NB4 (cell line): ENCODE measurements at regions not wholly inside any gene's neighbourhood (a gene's known extent, or its start where the extent isn't known, plus 50 kb on each side); places are given as distances from the start of the nearest gene placed in this dataset.

Experiments
- DNase-seq: peaks from one replicate; pipeline ENCODE4 v3.0.0; 2010; ENCODE audit warnings: low read depth
- H3K4me3 ChIP-seq: one replicate; pipeline ENCODE4 v1.5.1; 2011; ENCODE audit warnings: mild to moderate bottlenecking, low read depth, low read length, moderate library complexity
- MYC ChIP-seq: IDR thresholded peaks from 2 replicates; pipeline ENCODE4 v1.6.1; 2011; ENCODE audit warnings: low read depth, low read length
- POLR2A ChIP-seq: IDR thresholded peaks from 2 replicates; pipeline ENCODE4 v1.6.1; 2011; ENCODE audit warnings: mild to moderate bottlenecking; ENCODE audit not compliant: insufficient read length; ENCODE audit errors: extremely low read depth
- TF ChIP-seq, protein P1 (sequence below): IDR thresholded peaks from 2 replicates; pipeline ENCODE4 v1.6.1; 2011; ENCODE audit warnings: low read depth, low read length
- TF ChIP-seq, protein P2 (sequence below): IDR thresholded peaks from one replicate; pipeline ENCODE4 v1.5.1; 2012; ENCODE audit warnings: low read depth, low read length

DNA sequence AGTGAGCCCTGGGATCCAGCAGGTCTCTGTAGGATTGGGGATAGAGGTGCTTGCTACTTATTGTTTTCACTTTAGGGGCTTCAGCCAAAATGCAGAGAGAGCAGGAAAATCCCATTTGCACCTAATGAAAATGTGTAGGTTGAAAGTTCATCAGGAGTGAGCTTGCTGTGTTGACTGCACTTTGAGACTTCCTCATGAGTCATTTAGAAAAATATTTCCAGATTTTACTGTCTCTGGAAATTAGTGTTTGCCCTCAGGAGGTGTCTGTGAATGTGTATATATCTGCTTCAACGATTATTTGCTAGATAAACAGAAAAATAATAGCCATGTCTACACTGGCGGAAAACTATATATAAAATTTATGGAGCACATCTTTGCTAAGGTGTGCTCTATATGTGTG is 159.3 kb downstream of the CAND1 start:
- H3K4me3 ChIP-seq = no peak overlapping the region
- no peak for TF ChIP-seq POLR2A
- TF ChIP-seq, protein P1, sequence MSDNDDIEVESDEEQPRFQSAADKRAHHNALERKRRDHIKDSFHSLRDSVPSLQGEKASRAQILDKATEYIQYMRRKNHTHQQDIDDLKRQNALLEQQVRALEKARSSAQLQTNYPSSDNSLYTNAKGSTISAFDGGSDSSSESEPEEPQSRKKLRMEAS = no peak
- TF ChIP-seq, protein P2, sequence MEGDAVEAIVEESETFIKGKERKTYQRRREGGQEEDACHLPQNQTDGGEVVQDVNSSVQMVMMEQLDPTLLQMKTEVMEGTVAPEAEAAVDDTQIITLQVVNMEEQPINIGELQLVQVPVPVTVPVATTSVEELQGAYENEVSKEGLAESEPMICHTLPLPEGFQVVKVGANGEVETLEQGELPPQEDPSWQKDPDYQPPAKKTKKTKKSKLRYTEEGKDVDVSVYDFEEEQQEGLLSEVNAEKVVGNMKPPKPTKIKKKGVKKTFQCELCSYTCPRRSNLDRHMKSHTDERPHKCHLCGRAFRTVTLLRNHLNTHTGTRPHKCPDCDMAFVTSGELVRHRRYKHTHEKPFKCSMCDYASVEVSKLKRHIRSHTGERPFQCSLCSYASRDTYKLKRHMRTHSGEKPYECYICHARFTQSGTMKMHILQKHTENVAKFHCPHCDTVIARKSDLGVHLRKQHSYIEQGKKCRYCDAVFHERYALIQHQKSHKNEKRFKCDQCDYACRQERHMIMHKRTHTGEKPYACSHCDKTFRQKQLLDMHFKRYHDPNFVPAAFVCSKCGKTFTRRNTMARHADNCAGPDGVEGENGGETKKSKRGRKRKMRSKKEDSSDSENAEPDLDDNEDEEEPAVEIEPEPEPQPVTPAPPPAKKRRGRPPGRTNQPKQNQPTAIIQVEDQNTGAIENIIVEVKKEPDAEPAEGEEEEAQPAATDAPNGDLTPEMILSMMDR = no peak
- TF ChIP-seq MYC = no peak
- DNase-seq = no peak

DNA sequence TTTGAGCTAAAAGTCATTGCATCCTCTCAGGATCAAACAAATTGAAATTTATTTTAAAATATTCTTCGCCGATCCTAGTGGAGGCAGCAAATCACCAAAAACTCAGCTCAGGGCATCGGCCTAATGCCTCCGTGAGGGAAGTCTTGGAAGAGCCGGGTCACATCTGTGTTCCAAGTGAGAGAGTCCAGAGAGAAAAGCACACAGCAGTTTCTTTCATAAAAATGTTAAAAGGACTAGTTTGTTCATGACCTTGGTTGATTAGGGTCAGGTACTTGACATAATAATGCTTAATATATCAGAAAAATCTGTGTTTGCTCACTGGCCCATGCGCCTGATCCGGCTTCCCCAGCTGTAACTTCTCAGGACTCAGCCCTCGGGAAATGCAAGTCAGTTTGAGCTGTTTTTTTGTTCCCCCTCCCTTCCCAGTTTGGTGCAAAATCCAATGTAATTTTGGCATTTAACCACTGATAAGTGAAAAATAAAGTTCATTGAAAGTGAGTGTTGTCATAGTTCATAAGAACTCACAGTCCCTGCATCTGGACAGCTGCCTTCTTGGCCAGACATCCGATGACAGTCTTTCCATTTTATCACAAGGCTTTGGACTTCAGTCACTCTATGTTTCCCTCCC is 161.7 kb downstream of the CAND1 start:
- TF ChIP-seq, protein P1 = no peak
- TF ChIP-seq, protein P2 = no peak
- TF ChIP-seq MYC (no peak), POLR2A (no peak)
- no peak for DNase-seq

DNA sequence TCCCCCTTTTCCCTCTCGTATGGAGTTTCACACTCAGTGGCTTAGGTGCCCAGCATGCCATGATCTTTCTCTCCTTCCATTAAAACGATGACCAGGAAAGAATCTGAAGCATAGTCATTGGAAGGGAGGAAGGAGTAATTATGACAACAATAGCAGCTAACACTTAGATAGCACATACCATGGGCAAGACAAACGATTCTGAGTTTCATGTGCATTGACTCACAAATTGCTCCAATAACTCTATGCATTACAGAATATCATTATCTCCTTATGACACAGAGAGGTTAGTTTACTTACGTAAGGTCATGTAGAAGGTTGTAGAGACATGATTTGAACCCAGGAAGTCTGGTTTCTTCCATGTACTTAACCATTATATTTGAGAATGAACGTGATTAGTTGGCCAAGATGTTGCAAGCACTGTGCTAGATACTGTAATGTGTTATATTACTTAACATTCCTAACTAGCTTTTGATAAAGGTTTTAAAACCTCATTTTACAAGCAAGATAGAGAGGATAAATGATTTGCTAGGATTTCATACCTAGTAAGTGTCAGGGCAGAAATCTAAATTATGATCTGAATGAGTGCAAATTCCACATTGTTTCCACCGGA is 162.4 kb downstream of the CAND1 start:
- DNase-seq = no peak
- no peak overlapping the region for H3K4me3 ChIP-seq
- no peak for TF ChIP-seq POLR2A
- TF ChIP-seq MYC = no peak
- TF ChIP-seq, protein P2 = no peak
- TF ChIP-seq, protein P1 = no peak

More for the DNA sequence above, 161.7 kb downstream of the CAND1 start:
- no peak overlapping the region for H3K4me3 ChIP-seq

DNA sequence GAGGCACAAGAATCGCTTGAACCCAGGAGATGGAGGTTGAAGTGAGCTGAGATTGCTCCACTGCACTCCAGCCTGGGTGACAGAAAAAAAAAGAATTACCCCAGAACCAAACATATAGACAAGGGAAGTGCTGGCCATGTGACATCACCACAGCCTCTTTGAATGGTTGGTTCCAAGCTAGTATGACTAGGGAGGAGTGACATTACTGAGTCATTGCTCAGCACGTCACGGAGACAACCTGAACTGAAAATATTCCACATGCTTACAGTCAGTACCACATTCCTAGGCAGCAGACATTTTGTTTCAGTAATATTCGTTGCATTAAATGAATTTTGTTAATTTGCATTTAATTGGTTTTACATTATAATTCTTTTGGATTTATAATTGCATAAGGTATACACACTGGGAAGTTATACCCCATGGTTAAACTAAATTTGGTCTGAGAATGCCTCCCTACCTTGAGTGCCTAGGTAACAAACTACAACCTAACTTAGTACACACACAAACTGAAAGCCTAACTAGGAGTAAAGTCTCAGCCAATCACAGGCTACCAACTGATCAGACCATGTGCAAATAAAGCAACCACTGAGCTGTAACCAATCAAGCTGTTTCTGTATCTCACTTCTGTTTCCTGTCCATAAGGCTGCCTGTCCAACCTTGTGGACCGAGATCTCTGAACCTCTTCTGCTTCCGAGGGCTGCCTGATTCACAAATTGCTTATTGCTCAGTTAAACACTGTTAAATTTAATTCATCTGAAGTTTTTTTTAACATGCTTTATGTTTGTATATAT is 164.4 kb downstream of the CAND1 start:
- peak; percentile 23 for DNase-seq
- TF ChIP-seq MYC = no peak
- TF ChIP-seq, protein P2 = no peak
- TF ChIP-seq, protein P1 = no peak
- no peak for TF ChIP-seq POLR2A
- H3K4me3 ChIP-seq = no peak overlapping the region

DNA sequence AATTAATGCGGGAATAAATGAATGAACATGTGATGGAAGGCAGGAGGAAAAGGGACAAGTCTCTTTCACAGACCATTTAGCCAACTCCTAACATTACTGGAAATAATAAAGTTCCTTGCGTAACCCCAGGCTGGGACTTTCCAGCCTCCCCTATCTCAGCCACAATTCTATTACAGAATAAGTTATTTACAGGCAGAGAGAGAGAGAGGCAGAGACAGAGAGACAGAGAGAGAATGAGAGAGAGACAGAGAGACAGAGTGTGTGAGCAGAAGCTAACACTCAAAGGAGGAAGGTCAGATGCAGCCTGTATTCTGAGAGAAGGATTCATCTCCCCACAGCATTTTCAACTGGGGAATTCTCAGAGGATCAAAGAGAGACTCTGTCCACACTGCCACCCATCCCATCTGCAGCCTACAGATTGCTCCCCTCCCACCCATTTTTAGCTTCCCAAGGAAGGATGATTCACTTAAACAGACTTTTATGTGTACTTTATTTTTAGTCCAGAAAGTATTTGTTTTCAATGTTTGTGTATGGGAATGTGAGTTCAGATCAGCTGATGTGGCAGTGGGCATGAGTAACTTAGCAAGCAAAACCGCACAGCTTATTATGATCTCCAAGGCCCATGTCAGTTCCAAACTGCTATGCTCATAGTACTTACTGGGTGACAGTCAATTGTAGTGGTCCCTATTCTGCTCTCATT is 165.7 kb downstream of the CAND1 start:
- DNase-seq = no peak
- TF ChIP-seq POLR2A (no peak), MYC (no peak)
- TF ChIP-seq, protein P1 = no peak
- no peak overlapping the region for H3K4me3 ChIP-seq
